D721Med (cell line): ENCODE measurements at regions not wholly inside any gene's neighbourhood (a gene's known extent, or its start where the extent isn't known, plus 50 kb on each side); places are given as distances from the start of the nearest gene placed in this dataset.

Experiments used
- DNase-seq: peaks from one replicate; pipeline ENCODE4 v3.0.0; 2011; ENCODE audit warnings: low spot score; ENCODE audit not compliant: insufficient read length
- FAIRE-seq: peaks from 2 replicates; lab custom pipeline; 2011; peaks lifted over from hg19 to GRCh38; lab: Jason Lieb, UNC
- TF ChIP-seq, protein P1 (sequence below): IDR thresholded peaks from 2 replicates; pipeline ENCODE4 v1.5.1; 2012; ENCODE audit warnings: mild to moderate bottlenecking, control low read depth; ENCODE audit not compliant: insufficient read depth; ENCODE audit errors: missing control alignments

DNA sequence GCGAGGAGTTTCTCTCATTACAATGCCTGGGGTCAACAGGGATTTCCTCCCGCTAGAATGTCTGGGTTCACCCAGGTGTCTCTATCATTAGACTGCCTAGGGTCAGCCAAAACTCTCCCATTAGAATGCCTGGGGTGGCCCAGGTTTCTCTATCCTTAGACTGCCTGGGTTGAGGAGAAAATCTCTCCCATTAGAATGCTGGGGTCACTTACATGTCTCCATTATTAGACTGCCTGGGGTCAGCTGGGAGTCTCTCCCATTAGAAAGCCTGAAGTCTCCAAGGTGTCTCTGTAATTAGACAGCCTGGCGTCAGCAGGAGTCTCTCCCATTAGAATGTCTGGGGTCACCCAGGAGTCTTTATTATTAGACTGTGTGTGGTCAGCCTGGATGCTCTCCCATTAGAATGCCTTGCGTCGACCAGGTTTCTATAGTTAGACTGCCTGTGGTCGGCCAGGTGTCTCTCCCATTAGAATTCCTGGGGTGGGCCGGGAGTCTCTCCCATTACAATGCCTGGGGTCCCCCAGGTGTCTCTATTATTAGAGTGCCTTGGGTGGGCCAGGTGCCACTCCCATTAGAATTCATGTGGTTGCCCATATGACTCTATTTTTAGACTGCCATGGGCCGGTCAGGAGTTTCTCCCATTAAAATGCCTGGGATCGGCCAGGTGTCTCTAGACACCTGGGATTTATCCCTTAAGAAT is 2272.1 kb downstream of the TP53TG3F start:
- DNase-seq: no peak
- TF ChIP-seq, protein P1, sequence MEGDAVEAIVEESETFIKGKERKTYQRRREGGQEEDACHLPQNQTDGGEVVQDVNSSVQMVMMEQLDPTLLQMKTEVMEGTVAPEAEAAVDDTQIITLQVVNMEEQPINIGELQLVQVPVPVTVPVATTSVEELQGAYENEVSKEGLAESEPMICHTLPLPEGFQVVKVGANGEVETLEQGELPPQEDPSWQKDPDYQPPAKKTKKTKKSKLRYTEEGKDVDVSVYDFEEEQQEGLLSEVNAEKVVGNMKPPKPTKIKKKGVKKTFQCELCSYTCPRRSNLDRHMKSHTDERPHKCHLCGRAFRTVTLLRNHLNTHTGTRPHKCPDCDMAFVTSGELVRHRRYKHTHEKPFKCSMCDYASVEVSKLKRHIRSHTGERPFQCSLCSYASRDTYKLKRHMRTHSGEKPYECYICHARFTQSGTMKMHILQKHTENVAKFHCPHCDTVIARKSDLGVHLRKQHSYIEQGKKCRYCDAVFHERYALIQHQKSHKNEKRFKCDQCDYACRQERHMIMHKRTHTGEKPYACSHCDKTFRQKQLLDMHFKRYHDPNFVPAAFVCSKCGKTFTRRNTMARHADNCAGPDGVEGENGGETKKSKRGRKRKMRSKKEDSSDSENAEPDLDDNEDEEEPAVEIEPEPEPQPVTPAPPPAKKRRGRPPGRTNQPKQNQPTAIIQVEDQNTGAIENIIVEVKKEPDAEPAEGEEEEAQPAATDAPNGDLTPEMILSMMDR: no peak
- FAIRE-seq: no peak

DNA sequence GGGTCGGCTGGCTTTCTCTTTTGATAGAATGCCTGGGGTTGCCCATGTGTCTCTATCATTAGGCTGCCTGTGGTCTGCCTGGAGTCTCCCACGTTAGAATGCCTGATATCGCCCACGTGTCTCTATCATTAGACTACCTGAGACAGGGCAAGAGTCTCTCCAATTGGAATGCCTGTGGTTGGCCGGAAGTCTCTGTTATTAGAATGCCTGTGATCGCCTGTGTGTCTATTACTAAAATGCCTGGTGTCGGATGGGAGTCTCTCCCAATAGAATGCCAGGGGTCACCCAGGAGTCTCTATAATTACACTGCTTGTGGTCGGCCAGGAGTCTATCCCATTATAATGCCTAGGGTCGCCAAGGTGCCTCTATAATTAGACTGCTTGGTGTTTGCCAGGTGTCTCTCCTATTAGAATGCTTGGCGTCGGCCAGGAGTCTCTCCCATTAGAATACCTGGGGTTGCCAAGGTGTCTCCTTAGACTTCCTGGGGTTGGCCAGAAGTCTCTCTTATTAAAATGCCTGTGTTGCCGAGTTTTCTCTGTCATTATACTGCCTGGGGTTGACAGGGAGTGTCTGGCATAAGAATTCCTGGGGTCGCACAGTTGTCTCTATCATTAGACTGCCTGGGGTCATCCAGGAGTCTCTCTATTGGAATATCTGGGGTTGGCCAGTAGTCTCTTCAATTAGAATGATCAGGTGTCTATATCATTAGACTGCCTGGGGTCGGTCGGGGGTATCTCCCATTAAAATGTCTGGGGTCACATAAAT is 2272.8 kb downstream of the TP53TG3F start:
- TF ChIP-seq, protein P1: no peak
- DNase-seq (no peak), FAIRE-seq (no peak)

GRCh38 chr16:35733278-35733965 is 2274.0 kb downstream of the TP53TG3F start:
- no peak for DNase-seq
- no peak for FAIRE-seq
- TF ChIP-seq, protein P1: no peak

DNA sequence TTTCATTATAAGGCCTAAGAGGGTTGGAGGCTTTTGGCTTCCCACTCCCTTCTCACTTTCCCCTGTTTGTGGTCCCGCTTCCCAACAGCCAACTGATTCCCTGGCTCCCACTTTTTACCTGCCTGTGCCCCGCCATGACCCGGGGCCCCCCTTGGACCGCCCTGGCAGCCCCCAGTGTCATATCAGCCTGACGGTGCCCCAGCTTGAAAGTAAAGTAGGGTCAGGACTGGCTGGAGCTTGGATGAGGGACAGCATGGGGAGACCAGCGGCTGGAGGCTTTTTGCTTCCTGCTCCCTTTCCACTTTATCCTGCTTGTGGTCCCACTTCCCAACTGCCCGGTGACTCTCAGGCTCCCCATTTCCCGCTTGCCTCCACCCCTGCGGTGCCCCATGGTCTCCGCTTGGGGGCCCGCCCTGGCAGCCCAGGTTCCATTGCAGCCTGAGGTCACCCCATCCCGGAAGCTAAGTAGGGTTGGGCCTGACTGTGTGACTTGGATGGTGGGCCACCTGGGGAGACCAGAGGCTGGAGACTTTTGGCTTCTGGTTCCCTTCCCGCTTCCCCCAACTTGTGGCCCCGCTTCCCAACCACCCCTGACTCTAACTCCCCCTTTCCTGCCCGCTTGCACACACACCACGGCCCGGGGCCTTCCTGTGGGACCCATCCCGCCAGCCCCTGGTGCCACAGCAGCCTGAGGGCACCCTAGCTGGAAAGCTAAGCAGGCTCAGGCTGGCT is 2274.7 kb downstream of the TP53TG3F start:
- FAIRE-seq: no peak

DNA sequence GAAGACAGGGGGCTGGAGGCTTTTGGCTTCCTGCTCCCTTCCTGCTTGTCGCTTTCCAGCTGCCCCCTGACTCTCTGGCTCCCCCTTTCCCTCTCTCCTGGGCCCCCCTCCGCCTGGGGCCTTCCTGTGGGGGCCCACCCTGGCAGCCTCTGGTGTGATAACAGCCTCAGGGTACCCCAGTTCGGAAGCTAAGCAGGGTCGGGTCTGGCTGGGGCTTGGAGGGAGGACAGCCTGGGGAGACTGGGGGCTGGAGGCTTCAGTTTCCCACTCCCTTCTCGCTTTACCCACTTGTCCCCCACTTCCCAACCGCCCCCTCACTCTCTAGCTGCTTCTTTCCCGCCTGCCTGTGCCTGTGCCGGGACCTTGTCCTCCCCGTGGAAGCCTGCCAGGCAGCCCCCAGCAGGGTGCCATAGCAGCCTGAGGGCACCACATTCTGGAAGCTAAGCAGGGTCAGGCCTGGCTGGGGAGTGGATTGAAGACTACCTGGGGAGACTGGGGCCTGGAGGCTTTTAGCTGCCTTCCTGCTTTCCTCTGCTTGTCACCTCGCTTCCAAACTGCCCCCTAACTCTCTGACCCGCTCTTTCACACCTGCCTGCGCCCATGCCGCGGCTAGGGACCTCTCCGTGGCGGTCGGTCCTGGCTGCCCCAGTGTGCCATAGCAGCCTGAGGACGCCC is 2275.5 kb downstream of the TP53TG3F start:
- DNase-seq: no peak

More for the DNA sequence above, 2274.7 kb downstream of the TP53TG3F start:
- TF ChIP-seq, protein P1: no peak
- DNase-seq: no peak

More for the DNA sequence above, 2275.5 kb downstream of the TP53TG3F start:
- TF ChIP-seq, protein P1: no peak
- FAIRE-seq: no peak
